DOHH2 (cell line): ENCODE measurements at regions not wholly inside any gene's neighbourhood (a gene's known extent, or its start where the extent isn't known, plus 50 kb on each side); places are given as distances from the start of the nearest gene placed in this dataset.

ENCODE experiments used
- CTCF ChIP-seq: fragments of 200-600 bp; sonication (generic); IDR thresholded peaks from one replicate; pipeline ENCODE4 v1.5.1; 2014; ENCODE audit warnings: antibody characterized with exemption, mild to moderate bottlenecking, low read depth, low read length; ENCODE audit not compliant: poor library complexity, severe bottlenecking
- EZH2phosphoT487 ChIP-seq: fragments of 200-600 bp; sonication (generic); IDR thresholded peaks from 2 replicates; pipeline ENCODE4 v1.6.1; 2017; ENCODE audit warnings: borderline replicate concordance, mild to moderate bottlenecking, antibody characterized with exemption, low read length, moderate library complexity, mixed read lengths

DNA sequence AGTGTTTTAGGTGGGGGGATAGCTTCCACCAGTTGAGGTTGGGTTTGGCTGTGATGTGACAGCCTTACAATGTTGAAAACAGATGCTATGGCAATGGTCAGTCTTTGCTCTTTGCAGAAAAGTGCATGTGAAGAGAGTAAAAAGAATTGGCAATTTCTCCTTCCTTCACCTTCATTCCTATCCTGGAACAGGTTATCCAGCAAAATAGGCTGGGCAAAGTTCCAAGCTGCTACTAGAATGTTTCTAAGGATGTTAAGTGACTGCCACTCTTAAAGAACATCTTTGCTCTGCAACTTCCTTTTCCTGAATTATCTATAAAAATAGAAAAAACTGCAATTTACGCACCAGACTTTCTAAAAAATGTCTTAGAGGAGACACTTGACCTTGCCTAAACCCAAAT lies 50.1 kb upstream of the MYCBP2 start:
- TF ChIP-seq CTCF (no peak), EZH2phosphoT487 (no peak)
